Central memory CD8-positive, alpha-beta T cell (primary cell): ENCODE measurements at regions not wholly inside any gene's neighbourhood (a gene's known extent, or its start where the extent isn't known, plus 50 kb on each side); places are given as distances from the start of the nearest gene placed in this dataset.
"Not testable (repeated sequence)": the region's sequence is repeated elsewhere in the genome, so short reads cannot be mapped to it uniquely, and the experiment has no call there.

Experiments used
- ATAC-seq: fragments of 150-1000 bp; cut with Tn5 transposase; replicated peaks from 2 replicates; pipeline ENCODE4 v1.10.0; 2022; ENCODE audit warnings: mild to moderate bottlenecking, moderate FRiP score, moderate number of reproducible peaks; ENCODE audit not compliant: poor library complexity, severe bottlenecking; ENCODE audit errors: extremely low read depth
- DNase-seq, 2 donors: peaks; one replicate each; pipeline ENCODE4 v3.0.0; 2021; ENCODE audit warnings: low spot score in 2 of 2
- H3K27ac Mint-ChIP-seq: one replicate; pipeline ENCODE4 v1.8.0; 2022; ENCODE audit warnings: low read depth, mild to moderate bottlenecking, moderate library complexity, mixed read lengths
- H3K27me3 Mint-ChIP-seq: one replicate; pipeline ENCODE4 v1.8.0; 2022; ENCODE audit warnings: mixed read lengths
- H3K36me3 Mint-ChIP-seq: one replicate; pipeline ENCODE4 v1.8.0; 2022; ENCODE audit warnings: mild to moderate bottlenecking, moderate library complexity, mixed read lengths; ENCODE audit not compliant: insufficient read depth
- H3K4me1 Mint-ChIP-seq: one replicate; pipeline ENCODE4 v1.8.0; 2022; ENCODE audit warnings: mixed read lengths
- H3K4me3 Mint-ChIP-seq: one replicate; pipeline ENCODE4 v1.8.0; 2022; ENCODE audit warnings: mild to moderate bottlenecking, moderate library complexity, mixed read lengths
- H3K9me3 Mint-ChIP-seq: one replicate; pipeline ENCODE4 v1.8.0; 2022; ENCODE audit warnings: mixed read lengths

- H3K4me3 Mint-ChIP-seq: no peak overlapping the region
- no peak overlapping the region for H3K27ac Mint-ChIP-seq
- no peaks in the 10 kb centered on the region for H3K4me1 Mint-ChIP-seq
- no peaks in the 10 kb centered on the region for H3K9me3 Mint-ChIP-seq
- ATAC-seq (no peak), DNase-seq (no peak)
- no peaks in the 10 kb centered on the region for H3K36me3 Mint-ChIP-seq
- H3K27me3 Mint-ChIP-seq: peaks cover 35% of the 10 kb centered on the region
These were observed 100.2 kb downstream of the FBXO8 start for GRCh38 chr4:174183259-174183658.

- no peaks in the 10 kb centered on the region for H3K9me3 Mint-ChIP-seq
- no peak for DNase-seq
- H3K27ac Mint-ChIP-seq: no peak overlapping the region
- H3K36me3 Mint-ChIP-seq: no peaks in the 10 kb centered on the region
- no peak overlapping the region for H3K4me3 Mint-ChIP-seq
- H3K27me3 Mint-ChIP-seq: peaks cover 41% of the 10 kb centered on the region
- no peak for ATAC-seq
- H3K4me1 Mint-ChIP-seq: no peaks in the 10 kb centered on the region
These were observed 101.6 kb downstream of the FBXO8 start for GRCh38 chr4:174181827-174182226.

- H3K9me3 Mint-ChIP-seq: no peaks in the 10 kb centered on the region
These were observed 105.9 kb downstream of the FBXO8 start for GRCh38 chr4:174177536-174177935.

GRCh38 chr4:174175836-174176235 is 107.6 kb downstream of the FBXO8 start:
- not testable (repeated sequence) for ATAC-seq, H3K4me3 Mint-ChIP-seq, DNase-seq, H3K27ac Mint-ChIP-seq, H3K4me1 Mint-ChIP-seq, H3K36me3 Mint-ChIP-seq, H3K9me3 Mint-ChIP-seq
- H3K27me3 Mint-ChIP-seq: peaks cover 25% of the 10 kb centered on the region

More at GRCh38 chr4:174177536-174177935, 105.9 kb downstream of the FBXO8 start:
- Mint-ChIP-seq H3K4me3 (no peak overlapping the region), H3K4me1 (no peaks in the 10 kb centered on the region), H3K27me3 (peaks cover 25% of the 10 kb centered on the region), H3K27ac (no peak overlapping the region), H3K36me3 (no peaks in the 10 kb centered on the region)
- ATAC-seq (no peak), DNase-seq (no peak)

GRCh38 chr4:174173360-174173759 is 110.1 kb downstream of the FBXO8 start:
- Mint-ChIP-seq H3K4me1 (no peaks in the 10 kb centered on the region), H3K27me3 (peaks cover 25% of the 10 kb centered on the region), H3K36me3 (no peaks in the 10 kb centered on the region), H3K27ac (no peak overlapping the region), H3K4me3 (no peak overlapping the region), H3K9me3 (no peaks in the 10 kb centered on the region)
- no peak for ATAC-seq
- no peak for DNase-seq

GRCh38 chr4:174172274-174172673 is 111.2 kb downstream of the FBXO8 start:
- H3K27me3 Mint-ChIP-seq: peaks cover 22% of the 10 kb centered on the region
- DNase-seq: no peak
- no peak overlapping the region for H3K4me3 Mint-ChIP-seq
- ATAC-seq: no peak
- no peaks in the 10 kb centered on the region for H3K36me3 Mint-ChIP-seq
- no peaks in the 10 kb centered on the region for H3K9me3 Mint-ChIP-seq
- H3K27ac Mint-ChIP-seq: no peak overlapping the region
- H3K4me1 Mint-ChIP-seq: no peaks in the 10 kb centered on the region

GRCh38 chr4:174170906-174171305 is 112.6 kb downstream of the FBXO8 start:
- Mint-ChIP-seq H3K4me1 (no peaks in the 10 kb centered on the region), H3K27me3 (peaks cover 11% of the 10 kb centered on the region), H3K4me3 (no peak overlapping the region), H3K36me3 (no peaks in the 10 kb centered on the region), H3K9me3 (no peaks in the 10 kb centered on the region), H3K27ac (no peak overlapping the region)
- ATAC-seq (no peak), DNase-seq (no peak)

GRCh38 chr4:174170091-174170490 is 113.4 kb downstream of the FBXO8 start:
- H3K36me3 Mint-ChIP-seq: no peaks in the 10 kb centered on the region
- no peak overlapping the region for H3K27ac Mint-ChIP-seq
- DNase-seq: no peak
- no peaks in the 10 kb centered on the region for H3K9me3 Mint-ChIP-seq
- ATAC-seq: no peak
- H3K4me1 Mint-ChIP-seq: no peaks in the 10 kb centered on the region
- H3K4me3 Mint-ChIP-seq: no peak overlapping the region
- peaks cover 9% of the 10 kb centered on the region for H3K27me3 Mint-ChIP-seq

GRCh38 chr4:174157106-174157607 is 126.3 kb downstream of the FBXO8 start:
- Mint-ChIP-seq H3K4me1 (no peaks in the 10 kb centered on the region), H3K4me3 (no peak overlapping the region), H3K27me3 (peaks cover 44% of the 10 kb centered on the region), H3K27ac (no peak overlapping the region), H3K36me3 (peaks cover 2% of the 10 kb centered on the region), H3K9me3 (no peaks in the 10 kb centered on the region)
- DNase-seq: no peak
- ATAC-seq: no peak

- H3K4me3 Mint-ChIP-seq: no peak overlapping the region
- ATAC-seq (no peak), DNase-seq (no peak)
- no peaks in the 10 kb centered on the region for H3K9me3 Mint-ChIP-seq
- H3K4me1 Mint-ChIP-seq: no peaks in the 10 kb centered on the region
- peaks cover 2% of the 10 kb centered on the region for H3K36me3 Mint-ChIP-seq
- H3K27me3 Mint-ChIP-seq: peaks cover 44% of the 10 kb centered on the region
- no peak overlapping the region for H3K27ac Mint-ChIP-seq
These were observed 127.1 kb downstream of the FBXO8 start for GRCh38 chr4:174156239-174156826.

- no peak overlapping the region for H3K4me3 Mint-ChIP-seq
- no peaks in the 10 kb centered on the region for H3K4me1 Mint-ChIP-seq
- no peak overlapping the region for H3K27ac Mint-ChIP-seq
- no peak for ATAC-seq
- peaks cover 47% of the 10 kb centered on the region for H3K27me3 Mint-ChIP-seq
- H3K36me3 Mint-ChIP-seq: no peaks in the 10 kb centered on the region
- no peaks in the 10 kb centered on the region for H3K9me3 Mint-ChIP-seq
- no peak for DNase-seq
These were observed 129.1 kb downstream of the FBXO8 start for GRCh38 chr4:174154215-174154854.

- ATAC-seq (no peak), DNase-seq (no peak)
- H3K27me3 Mint-ChIP-seq: peaks cover 33% of the 10 kb centered on the region
- H3K36me3 Mint-ChIP-seq: no peaks in the 10 kb centered on the region
- H3K4me3 Mint-ChIP-seq: no peak overlapping the region
- no peaks in the 10 kb centered on the region for H3K9me3 Mint-ChIP-seq
- no peak overlapping the region for H3K27ac Mint-ChIP-seq
- no peaks in the 10 kb centered on the region for H3K4me1 Mint-ChIP-seq
These were observed 130.6 kb downstream of the FBXO8 start for GRCh38 chr4:174152717-174153466.

GRCh38 chr4:174147863-174148262 is 135.6 kb downstream of the FBXO8 start:
- ATAC-seq (no peak), DNase-seq (no peak)
- no peak overlapping the region for H3K4me3 Mint-ChIP-seq
- no peaks in the 10 kb centered on the region for H3K4me1 Mint-ChIP-seq
- H3K36me3 Mint-ChIP-seq: no peaks in the 10 kb centered on the region
- H3K27ac Mint-ChIP-seq: no peak overlapping the region
- no peaks in the 10 kb centered on the region for H3K9me3 Mint-ChIP-seq
- H3K27me3 Mint-ChIP-seq: peaks cover 38% of the 10 kb centered on the region
